ENCODE measurements at regions not wholly inside any gene's neighbourhood (a gene's known extent, or its start where the extent isn't known, plus 50 kb on each side); places are given as distances from the start of the nearest gene placed in this dataset.
"Not testable (repeated sequence)": the region's sequence is repeated elsewhere in the genome, so short reads cannot be mapped to it uniquely, and the experiment has no call there.

GRCh38 chr2:87525497-87525991 lies 222.3 kb upstream of the PLGLB2 start:
- H3K4me3 ChIP-seq; H3K36me3 ChIP-seq; H3K27ac ChIP-seq; H3K9me3 ChIP-seq; DNase-seq; H3K27me3 ChIP-seq; H3K4me1 ChIP-seq; intact Hi-C loops (cut with DNase I): not testable (repeated sequence)
- ATAC-seq = peak in 2 of 4 donors; percentile 17 to 23
- no CpG with 5 or more reads among the region's 5 CpGs for WGBS (ENCODE audit: insufficient coverage, low coverage, low lambda C conversion rate, missing lambda C conversion rate)

DNA sequence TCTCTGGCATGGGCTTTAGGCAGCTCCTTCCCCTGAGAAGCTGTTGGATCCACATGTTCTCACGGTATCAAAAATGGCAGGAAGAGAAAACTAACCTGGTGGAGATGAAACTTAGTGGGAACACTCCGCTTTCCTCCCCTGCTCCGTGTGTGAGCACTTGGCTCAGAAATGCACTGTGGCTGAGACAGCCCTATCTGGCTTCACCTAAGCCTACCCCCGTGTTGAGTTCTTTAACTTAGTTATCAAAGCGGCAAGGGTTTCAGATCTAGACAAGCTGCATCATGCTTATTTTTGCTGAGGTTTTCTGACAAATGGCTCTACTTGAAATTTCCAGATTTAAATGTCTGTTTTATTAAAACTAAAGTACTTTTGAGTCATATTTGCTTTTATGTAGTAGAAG lies 221.6 kb upstream of the PLGLB2 start:
- H3K4me1 ChIP-seq; H3K4me3 ChIP-seq; H3K36me3 ChIP-seq; H3K27me3 ChIP-seq; H3K9me3 ChIP-seq; H3K27ac ChIP-seq; intact Hi-C loops (cut with DNase I); ATAC-seq; DNase-seq: not testable (repeated sequence)
- whole genome bisulfite sequencing (ENCODE audit: insufficient coverage, low coverage, low lambda C conversion rate, missing lambda C conversion rate) = no CpG with 5 or more reads among the region's 5 CpGs

DNA sequence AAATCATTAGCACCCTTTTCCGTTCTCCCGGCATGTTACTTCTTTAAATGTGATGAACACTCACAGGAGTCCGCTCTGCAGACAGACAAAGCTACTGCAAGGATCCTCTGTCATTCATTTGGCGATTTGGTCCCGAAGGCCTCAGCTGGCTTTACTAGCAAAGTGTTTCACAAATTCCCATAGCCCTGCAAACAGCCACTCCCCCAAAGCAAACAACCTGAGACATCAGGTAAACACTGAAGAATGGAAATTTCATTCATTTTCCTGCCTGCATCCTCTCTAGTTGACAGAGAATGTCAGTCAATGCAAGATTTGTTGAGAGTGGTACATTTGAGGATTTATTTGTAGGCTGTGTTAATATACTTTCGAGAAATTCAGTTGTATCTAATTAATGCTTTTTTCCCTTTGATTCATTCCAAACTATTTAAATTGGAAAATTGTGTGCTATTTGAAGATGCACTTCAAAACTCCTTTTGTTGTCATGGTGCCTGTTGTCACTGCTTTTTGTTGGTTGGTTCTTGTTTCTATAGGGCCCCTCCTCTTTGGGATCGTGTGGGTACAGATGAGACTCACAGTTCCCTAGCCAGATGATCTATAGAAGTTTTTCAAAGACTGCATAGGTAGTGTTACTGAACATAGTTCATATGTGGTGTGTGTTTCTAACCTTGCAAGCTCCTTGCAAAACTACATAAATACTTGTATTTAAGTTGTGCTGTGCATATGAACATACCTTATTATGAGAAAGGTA lies 215.7 kb upstream of the PLGLB2 start:
- H3K9me3 ChIP-seq; DNase-seq; H3K4me1 ChIP-seq; H3K27me3 ChIP-seq; H3K27ac ChIP-seq; intact Hi-C loops (cut with DNase I); H3K4me3 ChIP-seq; H3K36me3 ChIP-seq: not testable (repeated sequence)
- WGBS (ENCODE audit: insufficient coverage, low coverage, low lambda C conversion rate, missing lambda C conversion rate) = 51% methylated on average over 5 of the region's 7 CpGs
- ATAC-seq = peak; percentile 61 to 91 (median 76)

GRCh38 chr2:87533390-87534272 lies 214.3 kb upstream of the PLGLB2 start:
- H3K27me3 ChIP-seq; ATAC-seq; H3K9me3 ChIP-seq; H3K4me3 ChIP-seq; H3K27ac ChIP-seq; H3K4me1 ChIP-seq; DNase-seq; intact Hi-C loops (cut with DNase I); H3K36me3 ChIP-seq: not testable (repeated sequence)
- WGBS (ENCODE audit: insufficient coverage, low coverage, low lambda C conversion rate, missing lambda C conversion rate) = no CpG with 5 or more reads among the region's 9 CpGs

- H3K9me3 ChIP-seq; intact Hi-C loops (cut with DNase I); DNase-seq; H3K36me3 ChIP-seq; H3K4me1 ChIP-seq; H3K27ac ChIP-seq; ATAC-seq; H3K27me3 ChIP-seq; H3K4me3 ChIP-seq: not testable (repeated sequence)
- no CpG with 5 or more reads among the region's 14 CpGs for WGBS (ENCODE audit: insufficient coverage, low coverage, low lambda C conversion rate, missing lambda C conversion rate)
Observed at GRCh38 chr2:87534273-87534889, 213.5 kb upstream of the PLGLB2 start.

DNA sequence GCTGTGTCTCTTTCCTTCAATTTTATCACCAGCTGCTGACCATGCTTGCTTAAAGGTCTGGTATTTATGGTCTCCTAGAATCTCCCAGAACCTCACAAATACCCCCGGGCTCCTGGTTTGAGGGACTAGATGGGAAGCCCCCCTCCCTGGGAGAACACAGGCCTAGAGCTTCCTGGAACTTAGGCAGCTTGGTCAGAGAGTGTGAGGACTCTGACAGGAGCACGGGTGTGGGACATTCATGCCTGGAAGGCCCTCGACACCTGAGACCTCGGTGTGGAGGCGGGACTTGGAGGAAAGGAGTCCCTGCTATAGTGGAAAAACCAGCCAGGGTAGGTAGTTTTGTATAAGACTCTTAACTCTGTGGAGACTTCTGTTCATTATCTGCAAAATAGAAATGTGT lies 211.5 kb upstream of the PLGLB2 start:
- H3K4me3 ChIP-seq; DNase-seq; H3K27ac ChIP-seq; intact Hi-C loops (cut with DNase I); H3K27me3 ChIP-seq; H3K36me3 ChIP-seq; H3K9me3 ChIP-seq; H3K4me1 ChIP-seq; ATAC-seq: not testable (repeated sequence)
- WGBS (ENCODE audit: insufficient coverage, low coverage, low lambda C conversion rate, missing lambda C conversion rate) = no CpG with 5 or more reads among the region's 5 CpGs

DNA sequence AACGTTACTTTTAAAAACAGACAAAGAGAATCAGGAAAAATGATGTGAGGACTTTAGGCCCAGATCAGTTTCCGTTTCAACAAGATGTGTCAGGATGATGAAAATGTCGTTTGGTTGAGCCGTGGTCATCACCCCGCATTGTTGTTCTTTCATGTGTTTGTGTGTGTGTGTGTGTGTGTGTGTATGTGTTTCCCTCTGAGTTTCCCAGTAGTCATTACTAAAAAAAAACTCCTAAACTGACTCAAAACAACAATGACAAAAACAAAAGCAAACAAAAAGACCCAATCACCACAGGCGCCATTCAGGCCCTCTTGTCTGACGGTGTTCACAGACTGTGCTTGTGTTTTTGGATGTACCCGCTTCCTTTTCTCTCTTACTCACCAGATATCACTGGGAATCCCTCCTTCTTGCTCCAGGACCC lies 210.6 kb upstream of the PLGLB2 start:
- H3K27me3 ChIP-seq; H3K4me3 ChIP-seq; H3K4me1 ChIP-seq; H3K27ac ChIP-seq; intact Hi-C loops (cut with DNase I); DNase-seq; H3K36me3 ChIP-seq; ATAC-seq; H3K9me3 ChIP-seq: not testable (repeated sequence)
- 82% methylated on average over 4 of the region's 8 CpGs for WGBS (ENCODE audit: insufficient coverage, low coverage, low lambda C conversion rate, missing lambda C conversion rate)

DNA sequence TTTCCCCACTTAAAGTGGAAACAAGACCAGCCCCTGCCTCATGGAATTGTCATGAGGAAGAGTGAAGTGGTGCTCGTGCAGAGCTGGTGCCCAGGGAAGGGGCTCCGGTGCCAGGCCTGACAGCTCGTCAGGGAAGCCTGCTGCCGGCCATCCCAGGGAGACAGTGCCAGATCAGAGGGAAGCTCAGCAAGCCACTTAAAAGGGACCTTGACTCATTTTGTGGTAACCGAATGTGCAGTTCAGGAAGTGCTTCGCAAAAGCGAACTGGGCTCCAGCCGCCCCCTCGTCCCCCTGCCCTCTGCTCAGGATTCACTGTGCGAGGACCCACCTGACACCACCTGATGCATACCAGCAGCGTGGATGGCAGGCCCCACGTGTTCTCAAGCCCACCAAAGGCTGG lies 209.6 kb upstream of the PLGLB2 start:
- WGBS (ENCODE audit: insufficient coverage, low coverage, low lambda C conversion rate, missing lambda C conversion rate) = no CpG with 5 or more reads among the region's 12 CpGs
- H3K36me3 ChIP-seq; H3K9me3 ChIP-seq; ATAC-seq; H3K4me1 ChIP-seq; H3K4me3 ChIP-seq; DNase-seq; intact Hi-C loops (cut with DNase I); H3K27me3 ChIP-seq; H3K27ac ChIP-seq: not testable (repeated sequence)

DNA sequence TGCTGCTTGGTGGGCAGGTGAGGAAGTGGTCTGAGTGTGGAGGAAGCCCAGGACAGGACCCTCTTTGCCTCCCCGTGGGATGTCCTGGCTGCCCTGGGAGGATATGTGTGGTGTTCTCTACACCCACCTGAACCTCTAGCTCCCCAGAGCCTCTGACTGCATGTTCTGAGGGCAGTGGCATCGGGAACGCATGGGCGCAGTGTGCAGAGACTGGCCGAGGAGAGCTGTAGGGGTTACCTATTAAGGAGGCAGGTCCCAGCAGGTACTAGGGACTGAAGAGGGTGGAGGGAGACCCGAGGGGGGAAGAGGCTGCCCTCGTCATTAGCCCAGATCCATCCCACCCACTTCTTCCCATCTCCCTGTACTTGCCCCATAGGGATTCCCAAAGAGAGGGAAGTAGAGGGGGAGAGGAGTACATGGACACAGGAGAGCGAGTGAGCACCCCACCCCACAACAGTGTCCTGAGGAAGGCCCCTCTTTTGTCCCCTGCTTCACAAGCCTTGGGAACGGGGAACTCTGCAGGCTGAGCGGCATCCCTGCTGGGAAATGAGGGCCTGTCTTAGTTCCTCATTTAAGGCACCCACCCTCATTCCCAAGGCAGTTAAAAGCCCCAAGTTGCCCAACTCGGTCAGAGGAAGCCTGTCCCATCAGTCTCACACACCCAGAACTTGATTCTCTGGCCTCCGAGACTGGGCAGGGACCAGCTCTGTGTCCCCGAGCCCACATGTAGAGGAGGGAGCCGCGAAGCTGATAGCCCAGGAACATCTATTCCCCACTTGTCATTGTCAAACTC lies 208.5 kb upstream of the PLGLB2 start:
- H3K36me3 ChIP-seq; H3K4me3 ChIP-seq; H3K9me3 ChIP-seq; H3K4me1 ChIP-seq; H3K27ac ChIP-seq; intact Hi-C loops (cut with DNase I); H3K27me3 ChIP-seq; DNase-seq: not testable (repeated sequence)
- WGBS (ENCODE audit: insufficient coverage, low coverage, low lambda C conversion rate, missing lambda C conversion rate) = 55% methylated on average over 4 of the region's 15 CpGs
- ATAC-seq = peak; percentile 25 to 54 (median 36)

GRCh38 chr2:87540242-87540641 lies 207.6 kb upstream of the PLGLB2 start:
- H3K4me1 ChIP-seq; H3K9me3 ChIP-seq; H3K27ac ChIP-seq; DNase-seq; H3K36me3 ChIP-seq; H3K27me3 ChIP-seq; H3K4me3 ChIP-seq; ATAC-seq; intact Hi-C loops (cut with DNase I): not testable (repeated sequence)
- WGBS (ENCODE audit: insufficient coverage, low coverage, low lambda C conversion rate, missing lambda C conversion rate) = no CpG with 5 or more reads among the region's 3 CpGs

All from right lobe of liver (tissue), 6 donors.